HG03064 (cell line): ENCODE measurements at regions not wholly inside any gene's neighbourhood (a gene's known extent, or its start where the extent isn't known, plus 50 kb on each side); places are given as distances from the start of the nearest gene placed in this dataset.

Source experiments
- ATAC-seq: cut with Tn5 transposase; IDR thresholded peaks from one replicate; pipeline ENCODE4 v1.9.1; 2021; ENCODE audit warnings: low read depth; ENCODE audit not compliant: unreplicated experiment

DNA sequence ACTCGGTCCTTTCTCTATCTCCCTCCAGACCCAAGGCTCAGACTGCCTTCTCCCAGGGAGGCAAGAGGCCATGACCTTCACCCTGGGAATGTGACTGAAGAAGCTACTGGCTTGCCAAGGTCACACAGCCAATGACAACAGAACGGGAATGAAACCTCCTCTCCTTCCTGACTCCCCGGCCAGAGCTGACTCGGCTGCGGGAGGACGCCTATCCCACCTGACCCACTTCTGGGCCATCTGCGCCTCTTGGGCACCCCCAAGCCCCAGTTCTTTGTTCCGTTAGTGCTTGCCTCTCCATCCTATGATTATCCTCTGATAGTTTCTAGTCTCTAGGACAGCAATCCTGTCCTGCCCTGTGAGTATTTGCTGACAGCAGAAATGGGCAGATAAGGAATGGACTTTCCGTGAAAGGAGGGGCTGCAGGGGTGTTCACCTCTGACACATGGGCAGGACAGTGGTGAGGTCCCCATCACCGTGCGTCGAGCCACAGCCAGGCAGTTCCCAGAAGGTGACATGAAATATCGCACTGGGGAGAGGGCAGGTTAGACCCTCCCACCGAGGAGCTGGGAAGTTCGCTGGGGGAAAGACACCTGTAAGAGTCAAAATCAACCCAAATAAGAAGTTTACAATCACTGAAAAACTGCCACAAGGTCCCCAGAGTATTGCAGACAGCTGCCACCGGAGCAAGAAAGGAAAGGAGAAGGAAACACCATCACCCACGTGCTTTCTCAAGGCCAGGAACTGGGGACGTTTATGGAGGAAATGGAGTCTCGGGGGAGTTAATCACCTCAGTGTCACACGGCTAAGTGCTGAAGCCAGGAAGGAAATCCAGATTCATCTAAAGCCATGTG is 63.0 kb downstream of the INSIG1 start:
- no peak for ATAC-seq

- no peak for ATAC-seq
These were observed 63.6 kb downstream of the INSIG1 start for GRCh38 chr7:155361346-155361680.

DNA sequence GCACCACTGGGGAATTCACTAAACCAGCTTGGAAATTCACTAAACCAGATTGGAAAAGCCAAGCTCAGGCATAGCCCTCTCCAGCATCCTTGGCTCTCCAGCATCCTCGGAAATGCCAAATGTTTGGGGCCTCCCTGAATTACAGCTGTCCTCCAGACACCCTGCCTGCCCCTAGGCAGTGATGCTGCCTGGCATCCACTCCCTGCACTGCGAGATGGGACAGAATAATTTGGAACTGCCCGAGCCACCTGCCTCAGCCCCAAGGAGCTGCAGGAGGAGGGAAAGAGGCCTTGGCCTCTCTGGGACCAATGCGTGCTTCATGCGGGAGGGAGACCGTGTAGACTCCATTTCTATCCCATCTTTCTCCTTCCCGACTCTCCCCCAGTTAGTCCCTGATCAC is 64.3 kb downstream of the INSIG1 start:
- no peak for ATAC-seq

- no peak for ATAC-seq
These were observed 64.9 kb downstream of the INSIG1 start for GRCh38 chr7:155362380-155363145.

GRCh38 chr7:155363146-155363539 is 65.5 kb downstream of the INSIG1 start:
- ATAC-seq, result no peak

- no peak for ATAC-seq
These were observed 66.3 kb downstream of the INSIG1 start for GRCh38 chr7:155363852-155364600.

GRCh38 chr7:155365146-155365874 is 67.6 kb downstream of the INSIG1 start:
- no peak for ATAC-seq

DNA sequence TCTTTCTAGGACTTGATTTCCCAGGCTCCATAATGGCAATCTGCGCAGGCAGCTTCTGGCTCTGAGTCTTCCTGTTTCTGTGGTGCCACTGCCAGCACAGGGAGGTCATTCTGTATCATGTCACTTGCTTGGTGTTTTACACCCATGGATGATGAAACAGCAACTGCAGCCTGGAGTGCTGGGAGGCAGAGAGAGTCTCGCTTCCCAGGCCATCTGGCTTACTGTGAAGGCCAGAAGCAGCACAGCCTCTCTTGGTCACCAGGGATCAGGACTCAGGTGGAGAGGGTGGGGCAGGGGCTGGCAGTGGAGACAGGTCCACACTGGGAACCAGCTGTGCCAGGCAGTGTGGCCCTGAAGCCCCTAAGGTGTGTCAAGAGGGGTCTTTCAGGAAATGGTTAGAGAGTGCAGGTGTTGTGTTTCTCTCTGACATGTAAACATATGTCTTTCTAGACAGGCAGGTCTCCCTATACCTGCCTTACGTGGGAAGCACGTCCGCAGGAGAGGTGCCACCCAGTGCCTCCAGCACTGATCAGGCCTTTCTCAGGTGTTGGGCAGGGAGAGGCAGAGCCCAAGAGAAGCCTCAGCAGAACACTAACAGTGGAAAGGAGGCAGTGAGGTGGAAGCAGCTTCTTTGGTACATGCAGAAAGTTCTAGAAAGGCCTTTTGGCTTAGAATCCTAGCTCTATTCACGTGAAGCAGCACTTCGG is 71.4 kb downstream of the INSIG1 start:
- ATAC-seq, result no peak

DNA sequence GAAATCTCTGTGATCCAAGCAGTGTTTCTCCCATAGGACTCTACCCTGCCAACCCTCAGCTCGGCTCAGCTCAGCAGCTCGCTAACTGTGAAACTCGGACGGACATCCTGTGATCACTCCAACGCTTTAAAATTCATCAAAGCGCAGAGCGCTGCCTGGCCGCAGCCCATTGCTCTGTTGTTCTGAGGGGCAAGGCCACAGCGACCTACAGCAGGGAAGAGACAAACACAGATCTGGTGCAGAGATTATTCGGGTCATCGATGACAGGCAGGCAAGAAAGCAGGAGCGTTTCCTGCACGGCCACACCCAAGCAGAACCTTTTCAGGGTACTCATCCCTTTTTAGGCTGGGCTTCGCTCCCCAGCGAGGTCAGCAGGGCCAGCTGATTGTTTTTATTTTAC is 72.1 kb downstream of the INSIG1 start:
- ATAC-seq, result no peak

DNA sequence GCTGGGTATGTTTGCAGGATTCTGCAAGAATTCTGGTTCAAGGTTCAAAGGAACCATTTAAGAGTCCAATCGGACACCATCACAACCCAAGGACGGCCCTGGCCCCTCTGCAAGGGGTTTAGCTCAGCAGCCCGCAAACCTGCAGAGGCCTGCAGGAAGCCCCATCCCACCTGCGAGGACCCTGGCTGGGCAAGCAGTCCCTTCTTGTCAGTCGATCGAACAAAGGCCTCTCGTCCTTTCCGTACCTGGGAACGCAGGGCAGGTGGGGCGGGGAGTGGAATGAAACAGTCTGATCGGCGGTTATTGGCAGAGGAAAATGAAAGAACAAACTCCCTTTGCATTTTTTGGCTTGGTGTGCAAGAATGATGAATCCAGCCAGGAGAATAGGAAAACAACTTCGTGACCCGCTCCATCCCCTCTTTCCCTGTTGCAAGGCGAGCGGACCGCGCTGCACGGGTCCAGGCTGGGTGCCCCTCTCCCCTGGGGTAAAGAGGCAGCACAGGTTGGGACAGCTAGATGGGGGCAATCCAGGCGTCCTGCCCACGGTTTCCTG is 73.7 kb downstream of the INSIG1 start:
- ATAC-seq, result no peak

DNA sequence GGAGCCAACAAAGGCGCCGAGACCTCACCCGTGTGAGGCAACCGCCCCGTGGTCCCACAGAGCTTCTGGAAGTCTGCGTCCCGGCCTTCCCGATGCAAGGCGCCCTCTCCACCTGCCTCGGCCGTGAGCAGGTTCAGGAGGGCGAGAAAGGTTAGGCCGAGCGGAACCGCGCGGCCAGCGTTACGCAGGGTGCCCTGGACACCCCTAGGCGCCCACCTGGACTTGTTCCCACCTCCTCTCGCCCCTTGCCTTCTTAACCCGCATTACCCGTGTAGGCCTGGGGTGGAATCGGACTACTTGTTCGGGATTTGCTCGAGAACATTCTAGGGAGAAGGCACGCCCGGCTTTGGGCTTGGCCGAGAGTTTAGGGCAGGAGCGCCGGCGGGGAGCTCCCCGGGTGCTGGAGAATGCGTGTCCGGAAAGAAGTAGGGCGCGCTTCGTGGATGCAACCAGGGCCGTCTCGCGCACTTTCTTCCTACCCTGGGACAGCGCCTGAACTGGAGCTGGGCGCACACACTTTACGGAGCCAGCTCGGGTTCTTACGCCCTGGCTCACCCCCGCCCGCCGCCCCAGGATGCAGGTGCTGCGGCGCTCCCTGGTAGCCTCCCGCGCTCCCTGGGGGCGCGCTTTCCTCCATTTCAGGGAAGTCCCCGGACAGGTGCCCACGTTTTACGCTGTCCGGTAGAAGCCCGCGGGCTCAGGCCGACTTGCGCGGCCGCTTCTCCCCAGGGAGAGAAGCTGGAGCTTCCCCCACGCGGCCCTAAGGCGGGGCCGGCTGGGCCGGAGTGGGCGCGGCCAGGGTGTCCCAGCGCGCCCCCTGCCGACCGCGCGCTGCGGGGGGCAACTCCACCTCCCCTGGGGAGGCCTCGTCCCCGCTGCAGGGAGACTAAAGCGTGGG is 74.5 kb downstream of the INSIG1 start:
- ATAC-seq, result no peak

DNA sequence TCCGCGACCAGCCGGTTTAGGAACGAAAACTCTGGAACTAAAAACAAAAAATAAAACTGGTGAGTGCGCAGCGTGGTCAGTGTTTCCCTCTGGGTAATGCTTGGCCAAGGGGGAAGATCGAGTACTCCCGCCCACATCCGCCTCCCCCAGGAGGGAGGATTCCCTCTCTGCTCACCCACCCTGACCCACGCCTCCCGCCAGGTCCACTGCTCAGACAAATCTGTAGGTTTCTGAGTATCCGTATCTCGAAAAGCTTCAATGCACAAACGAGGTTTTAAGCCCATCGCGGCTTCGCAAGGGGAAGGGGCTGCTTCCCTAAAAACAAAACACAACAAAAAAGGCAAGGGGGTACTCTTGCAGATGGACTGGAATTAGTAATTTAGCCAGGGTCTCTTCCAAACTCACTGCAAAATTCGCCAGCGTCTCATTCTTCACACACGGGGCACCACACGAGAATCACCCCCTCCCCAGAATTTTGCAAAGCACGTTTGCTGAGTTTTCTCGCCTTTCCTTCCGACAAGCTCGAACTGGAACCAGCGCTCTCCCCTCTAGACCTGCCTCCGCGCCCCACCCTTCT is 75.2 kb downstream of the INSIG1 start:
- no peak for ATAC-seq

DNA sequence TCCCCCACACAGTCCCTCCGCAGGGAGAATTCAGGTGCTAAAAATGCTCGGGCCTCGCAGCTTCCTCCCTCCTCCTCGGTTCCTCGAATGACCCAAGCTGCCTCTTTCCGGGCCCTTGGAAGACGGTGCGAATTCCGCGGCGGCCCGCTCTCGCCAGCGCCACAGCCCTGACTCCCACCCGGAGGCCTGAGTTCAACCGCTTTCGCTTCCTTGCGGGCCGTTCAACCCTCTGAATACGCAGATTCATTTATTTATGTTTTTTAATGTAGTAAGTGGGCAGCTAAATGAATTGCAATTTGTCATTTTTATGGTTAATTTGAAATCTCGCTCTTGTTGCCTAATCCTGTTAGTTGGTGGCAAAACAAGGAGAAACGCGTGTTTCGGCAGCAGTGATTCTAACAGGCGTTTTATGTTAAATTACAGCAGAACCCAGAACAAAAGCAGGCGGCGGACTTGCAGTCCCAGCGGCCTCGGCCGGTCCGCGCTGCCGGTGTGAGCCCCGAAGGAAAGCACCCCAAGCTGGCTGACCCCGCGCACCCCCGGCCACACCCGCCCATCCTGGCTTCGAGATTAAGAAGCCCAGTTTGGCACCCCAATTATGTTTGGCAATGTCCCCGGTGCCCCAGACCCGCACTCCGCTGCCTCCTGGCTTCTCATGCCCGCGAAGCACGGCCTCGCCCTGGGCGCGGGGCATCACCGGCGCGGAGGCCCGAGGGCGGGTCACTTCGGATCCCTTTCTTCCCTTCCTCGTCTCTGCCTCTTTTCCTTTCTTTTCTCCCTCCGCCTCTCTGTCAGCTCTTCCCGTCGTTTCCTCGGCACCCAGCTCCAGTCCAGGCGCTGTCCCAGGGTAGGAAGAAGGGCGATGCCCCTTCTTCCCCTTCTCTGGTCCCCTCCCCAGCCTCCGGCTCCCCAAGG is 75.9 kb downstream of the INSIG1 start:
- ATAC-seq, result no peak

DNA sequence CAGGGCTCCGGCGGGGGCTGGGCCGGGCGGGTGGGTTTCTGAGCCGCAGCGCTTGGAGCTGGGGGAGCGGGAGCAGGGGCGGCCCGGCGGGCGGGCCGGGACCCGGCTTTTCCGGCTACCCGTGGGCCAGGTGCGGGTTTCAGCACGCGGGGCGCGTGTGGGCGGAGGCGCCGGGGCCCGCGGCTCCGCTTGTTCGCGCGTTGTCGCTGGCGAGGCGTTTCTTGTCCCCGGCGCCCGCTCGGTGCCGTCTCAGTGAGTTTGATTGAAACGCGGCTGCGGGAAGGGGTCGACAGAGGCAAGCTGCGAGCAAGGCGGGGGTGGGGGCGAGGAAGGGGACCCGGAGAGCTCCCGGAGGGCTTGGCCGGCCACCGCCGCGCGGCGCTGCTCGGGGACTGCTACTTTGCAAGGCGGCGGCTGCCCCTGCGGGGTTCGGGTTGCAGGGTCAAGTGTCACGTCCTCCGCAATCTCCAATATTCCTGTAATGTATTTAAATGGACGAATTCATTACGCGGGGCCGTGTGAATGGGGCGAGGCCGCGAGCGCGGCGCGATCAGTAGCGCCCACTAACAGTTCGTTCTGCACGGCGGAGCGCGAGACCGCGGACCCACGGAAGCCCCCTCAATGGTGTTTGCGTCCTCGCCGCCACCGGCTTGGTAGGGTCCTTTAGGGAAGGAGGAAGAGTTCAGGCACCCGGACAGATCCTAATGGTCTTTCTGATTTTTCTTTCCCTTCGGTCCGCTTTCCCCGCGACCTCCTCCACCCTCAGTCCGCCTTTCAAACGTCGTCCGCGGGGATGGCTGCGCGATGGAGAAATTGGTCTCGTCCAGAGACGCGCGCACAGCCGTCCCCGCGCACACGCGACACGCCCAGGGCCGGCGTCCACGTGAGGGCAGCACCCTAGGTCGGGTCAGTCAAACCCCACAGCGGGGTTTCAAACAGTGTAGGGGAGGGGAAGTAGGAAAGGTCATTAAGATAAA is 76.9 kb downstream of the INSIG1 start:
- ATAC-seq, result no peak

DNA sequence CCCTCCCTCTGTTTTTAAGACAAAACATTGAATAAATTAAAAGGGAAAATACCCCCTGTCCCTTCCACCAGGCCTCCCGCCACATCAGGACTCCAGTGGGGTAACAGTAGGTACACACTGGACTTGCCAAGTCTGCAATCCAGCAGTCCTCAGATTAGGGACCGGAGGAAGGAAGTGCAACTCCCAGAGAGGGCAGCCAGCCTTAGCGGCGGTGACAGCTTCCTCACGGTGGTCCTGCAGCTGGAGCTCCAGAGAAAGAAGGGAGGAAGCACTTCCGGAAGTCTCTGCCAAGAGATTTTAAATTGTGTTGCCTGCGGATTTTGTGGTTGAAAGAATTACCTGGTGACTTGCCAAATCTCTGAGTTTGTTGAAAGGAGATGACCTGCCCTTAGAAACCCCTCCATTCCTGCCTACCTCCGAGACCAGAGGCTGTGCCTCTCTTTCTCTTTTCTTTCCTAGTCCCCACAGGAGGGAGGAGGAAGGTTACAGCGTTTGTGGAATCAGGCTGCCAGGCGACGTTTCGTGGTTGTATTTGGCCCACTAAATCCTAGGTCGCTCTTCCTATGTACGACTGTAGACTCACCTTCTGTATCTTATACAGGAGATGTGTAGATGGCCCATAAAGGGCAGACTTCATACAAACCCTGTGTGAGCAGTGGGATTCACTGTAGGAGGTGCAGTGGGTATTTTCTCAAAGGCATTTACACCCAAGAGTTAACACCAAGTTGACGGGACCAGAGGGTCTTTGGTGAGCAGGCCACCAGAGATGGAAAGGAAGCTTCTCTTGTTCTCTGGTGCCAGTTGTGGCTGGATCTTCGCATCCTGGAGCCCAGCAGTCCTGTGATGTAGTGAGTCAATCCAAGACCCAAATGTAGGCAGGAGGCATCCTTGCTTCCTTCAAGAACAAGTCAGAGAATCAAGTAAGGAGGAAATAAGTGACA is 77.9 kb downstream of the INSIG1 start:
- no peak for ATAC-seq
